CD4-positive, alpha-beta T cell (primary cell): ENCODE measurements at regions not wholly inside any gene's neighbourhood (a gene's known extent, or its start where the extent isn't known, plus 50 kb on each side); places are given as distances from the start of the nearest gene placed in this dataset.

Experiments used
- ATAC-seq: fragments of 200-7000 bp; cut with Tn5 transposase; one replicate; pipeline ENCODE4 v1.10.0; 2022; ENCODE audit warnings: mild to moderate bottlenecking; ENCODE audit not compliant: poor library complexity
- CTCF ChIA-PET: fragments of 350-600 bp; sonication (Branson Sonifier 250); formaldehyde crosslinking; loops from one replicate; lab custom pipeline; 2021; ENCODE audit warnings: antibody characterized with exemption, inconsistent platforms; lab: Charles Lee
- POLR2A ChIA-PET: fragments of 350-600 bp; sonication (Branson Sonifier 250); formaldehyde crosslinking; loops from one replicate; lab custom pipeline; 2021; ENCODE audit warnings: antibody characterized with exemption, inconsistent platforms; lab: Charles Lee
- DNase-seq, 14 experiments: peaks; one replicate each; pipeline ENCODE4 v3.0.0-alpha.2; 2013 to 2020; ENCODE audit warnings: mixed read lengths in 2 of 14
- H3K27ac ChIP-seq, 2 donors: one replicate each; pipeline versions ENCODE4 v1.5.1 to v1.7.0; 2013; ENCODE audit warnings: low read length in 2 of 2, low read depth in 1 of 2, mild to moderate bottlenecking in 1 of 2
- H3K27me3 ChIP-seq, 2 experiments: 1 replicate in 1 of 2; 2 replicates in 1 of 2; pipeline versions ENCODE4 v1.6.1 to v1.7.0; 2013; ENCODE audit warnings: low read length in 2 of 2, control low read depth in 1 of 2, mild to moderate bottlenecking in 1 of 2, moderate library complexity in 1 of 2; ENCODE audit not compliant: insufficient read depth in 2 of 2, control insufficient read depth in 1 of 2
- H3K36me3 ChIP-seq: one replicate; pipeline ENCODE4 v1.6.1; 2013; ENCODE audit warnings: low read length, control low read depth; ENCODE audit not compliant: insufficient read depth
- H3K4me1 ChIP-seq: one replicate; pipeline ENCODE4 v1.6.1; 2013; ENCODE audit warnings: low read length, control low read depth; ENCODE audit not compliant: insufficient read depth
- H3K4me3 ChIP-seq: one replicate; pipeline ENCODE4 v1.5.1; 2013; ENCODE audit warnings: mild to moderate bottlenecking, low read length, moderate library complexity
- H3K9me3 ChIP-seq, 2 experiments: 1 replicate in 1 of 2; 2 replicates in 1 of 2; pipeline versions ENCODE4 v1.6.1 to v1.7.0; 2013; ENCODE audit warnings: low read length in 2 of 2, mild to moderate bottlenecking in 2 of 2, control low read depth in 1 of 2, moderate library complexity in 1 of 2; ENCODE audit not compliant: control insufficient read depth in 1 of 2, insufficient read depth in 1 of 2
- H3K27ac Mint-ChIP-seq: one replicate; pipeline ENCODE4 v1.8.0; 2020; ENCODE audit warnings: mixed read lengths
- H3K27me3 Mint-ChIP-seq: one replicate; pipeline ENCODE4 v1.8.0; 2021; ENCODE audit warnings: mixed read lengths
- H3K36me3 Mint-ChIP-seq: one replicate; pipeline ENCODE4 v1.8.0; 2021; ENCODE audit warnings: low read depth, mixed read lengths
- H3K4me1 Mint-ChIP-seq: one replicate; pipeline ENCODE4 v1.8.0; 2021; ENCODE audit warnings: low read depth, mixed read lengths
- H3K4me3 Mint-ChIP-seq: one replicate; pipeline ENCODE4 v1.8.0; 2020; ENCODE audit warnings: mild to moderate bottlenecking, mixed read lengths
- H3K9me3 Mint-ChIP-seq: one replicate; pipeline ENCODE4 v1.8.0; 2020; ENCODE audit warnings: mixed read lengths
- intact Hi-C, 2 experiments: fragments of 100-400 bp; cut with DNase I in 1 of 2; cut with micrococcal nuclease in 1 of 2; formaldehyde crosslinking; loops; one replicate each; pipeline versions ENCODE4 v1.15.1 to v1.9.0; 2023 to 2025; cut with DNase I, micrococcal nuclease
- TF ChIP-seq, protein P1 (sequence below): fragments of 200-600 bp; IDR thresholded peaks from one replicate; pipeline ENCODE4 v1.8.0; 2022; ENCODE audit warnings: antibody characterized with exemption, mild to moderate bottlenecking

DNA sequence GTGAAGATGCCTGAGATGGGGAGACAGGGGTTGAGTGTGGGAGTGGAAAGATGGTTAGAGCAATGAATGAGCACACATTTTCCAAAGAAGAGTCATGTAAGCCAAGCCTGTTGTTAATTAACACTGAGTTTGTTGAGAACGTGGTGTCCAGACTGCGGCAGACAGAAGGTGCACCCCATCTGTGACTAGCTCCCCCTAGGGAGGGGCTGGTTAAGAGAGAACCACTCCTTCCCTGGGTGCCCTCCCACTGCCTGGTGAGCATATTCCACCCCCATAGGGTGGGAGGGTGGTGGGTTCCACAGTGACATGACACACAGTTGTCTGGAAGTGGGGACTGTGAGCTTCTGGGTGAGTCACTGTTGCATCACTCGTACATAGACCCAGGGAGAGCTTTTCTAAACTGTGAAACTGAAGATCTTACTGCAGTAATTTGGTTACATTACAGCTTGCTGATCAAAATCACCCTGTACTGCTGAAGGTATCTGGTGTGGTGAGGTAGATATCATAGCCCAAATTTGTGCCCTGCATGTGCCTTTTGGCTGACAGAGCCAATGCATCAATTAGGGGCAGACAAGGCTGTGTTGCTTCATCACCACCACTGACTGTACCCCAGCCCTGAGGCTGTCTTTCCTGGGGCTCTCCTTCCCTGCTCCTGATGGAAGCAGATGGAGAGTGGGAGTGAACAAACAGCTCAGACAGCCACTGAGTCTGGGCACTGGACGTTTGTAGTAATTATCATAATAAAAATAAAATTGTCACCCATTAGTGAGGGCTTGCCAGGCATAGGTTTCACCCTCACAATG, 150.9 kb downstream of the EMP1 start:
- Mint-ChIP-seq H3K9me3 (no peaks in the 10 kb centered on the region), H3K4me3 (no peak overlapping the region), H3K27ac (no peak overlapping the region), H3K36me3 (no peaks in the 10 kb centered on the region), H3K4me1 (no peaks in the 10 kb centered on the region), H3K27me3 (peaks cover 50% of the 10 kb centered on the region)
- DNase-seq (no peak), ATAC-seq (no peak)
- intact Hi-C loops: no loop called here
- peaks cover 7 to 9% of the 10 kb centered on the region in 2 experiments for H3K27me3 ChIP-seq
- TF ChIP-seq, protein P1, sequence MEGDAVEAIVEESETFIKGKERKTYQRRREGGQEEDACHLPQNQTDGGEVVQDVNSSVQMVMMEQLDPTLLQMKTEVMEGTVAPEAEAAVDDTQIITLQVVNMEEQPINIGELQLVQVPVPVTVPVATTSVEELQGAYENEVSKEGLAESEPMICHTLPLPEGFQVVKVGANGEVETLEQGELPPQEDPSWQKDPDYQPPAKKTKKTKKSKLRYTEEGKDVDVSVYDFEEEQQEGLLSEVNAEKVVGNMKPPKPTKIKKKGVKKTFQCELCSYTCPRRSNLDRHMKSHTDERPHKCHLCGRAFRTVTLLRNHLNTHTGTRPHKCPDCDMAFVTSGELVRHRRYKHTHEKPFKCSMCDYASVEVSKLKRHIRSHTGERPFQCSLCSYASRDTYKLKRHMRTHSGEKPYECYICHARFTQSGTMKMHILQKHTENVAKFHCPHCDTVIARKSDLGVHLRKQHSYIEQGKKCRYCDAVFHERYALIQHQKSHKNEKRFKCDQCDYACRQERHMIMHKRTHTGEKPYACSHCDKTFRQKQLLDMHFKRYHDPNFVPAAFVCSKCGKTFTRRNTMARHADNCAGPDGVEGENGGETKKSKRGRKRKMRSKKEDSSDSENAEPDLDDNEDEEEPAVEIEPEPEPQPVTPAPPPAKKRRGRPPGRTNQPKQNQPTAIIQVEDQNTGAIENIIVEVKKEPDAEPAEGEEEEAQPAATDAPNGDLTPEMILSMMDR: no peak
- H3K4me1 ChIP-seq: no peaks in the 10 kb centered on the region
- CTCF ChIA-PET: no interaction called here
- H3K4me3 ChIP-seq: no peak overlapping the region
- POLR2A ChIA-PET: interaction anchor here (0.6 kb wide), 1 partner anchor 445 kb away, joined by 4 read pairs; no protein-coding TSS in a partner anchor
- H3K27ac ChIP-seq: no peak overlapping the region
- H3K36me3 ChIP-seq: no peaks in the 10 kb centered on the region
- no peaks in the 10 kb centered on the region for H3K9me3 ChIP-seq

DNA sequence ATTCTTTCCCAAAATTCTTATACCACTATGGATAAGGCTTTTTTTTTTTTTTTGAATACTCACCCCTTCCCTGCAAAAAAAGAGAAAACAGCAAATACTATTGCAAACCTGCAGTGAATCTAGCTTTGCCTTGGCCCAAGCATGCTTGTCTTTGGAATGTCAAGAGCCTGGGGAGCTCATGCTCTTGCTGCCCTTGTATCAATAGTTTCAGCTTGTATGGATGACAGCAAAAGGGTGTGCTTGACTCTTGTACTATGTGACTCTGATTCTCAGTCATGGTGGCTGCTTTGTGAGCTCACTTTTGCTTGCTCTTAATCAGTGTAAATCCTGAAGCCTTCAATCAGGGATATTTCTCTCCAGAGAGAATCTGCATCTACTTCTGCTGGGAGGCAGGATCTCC, 149.2 kb downstream of the EMP1 start:
- TF ChIP-seq, protein P1: no peak
- no peaks in the 10 kb centered on the region for H3K9me3 ChIP-seq
- ChIA-PET CTCF (no interaction called here), POLR2A (no interaction called here)
- Mint-ChIP-seq H3K9me3 (no peaks in the 10 kb centered on the region), H3K27ac (no peak overlapping the region), H3K36me3 (no peaks in the 10 kb centered on the region), H3K4me3 (no peak overlapping the region), H3K4me1 (no peaks in the 10 kb centered on the region), H3K27me3 (peaks cover 46% of the 10 kb centered on the region)
- no peak overlapping the region for H3K27ac ChIP-seq
- H3K4me3 ChIP-seq: no peak overlapping the region
- no peaks in the 10 kb centered on the region for H3K4me1 ChIP-seq
- intact Hi-C loops: no loop called here
- H3K36me3 ChIP-seq: no peaks in the 10 kb centered on the region
- no peak for ATAC-seq
- no peak for DNase-seq
- peaks cover 4 to 7% of the 10 kb centered on the region in 2 experiments for H3K27me3 ChIP-seq

DNA sequence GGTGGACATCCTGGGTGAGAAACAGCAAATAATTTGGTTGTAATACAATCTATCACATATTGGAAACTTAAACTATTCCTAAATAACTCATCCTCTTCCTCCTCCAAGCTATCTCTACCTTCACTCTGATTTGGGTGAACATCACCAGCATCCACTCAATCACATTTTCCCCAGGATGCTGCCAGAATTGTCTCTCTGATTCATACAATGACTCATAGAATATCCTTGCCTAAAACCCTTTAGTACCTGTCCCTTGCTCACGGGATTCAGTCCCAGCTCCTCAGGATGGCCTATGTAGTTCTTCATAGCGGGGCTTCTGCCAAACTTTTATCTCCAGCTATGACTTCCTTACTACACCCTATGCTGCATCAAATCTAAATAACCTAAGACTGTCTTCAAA, 146.8 kb downstream of the EMP1 start:
- no peak overlapping the region for H3K4me3 Mint-ChIP-seq
- no peaks in the 10 kb centered on the region for H3K4me1 ChIP-seq
- ATAC-seq (no peak), DNase-seq (no peak)
- peaks cover 4 to 7% of the 10 kb centered on the region in 2 experiments for H3K27me3 ChIP-seq
- H3K4me1 Mint-ChIP-seq: no peaks in the 10 kb centered on the region
- intact Hi-C loops: no loop called here
- POLR2A ChIA-PET: no interaction called here
- H3K9me3 Mint-ChIP-seq: no peaks in the 10 kb centered on the region
- CTCF ChIA-PET: no interaction called here
- TF ChIP-seq, protein P1: no peak
- H3K27ac Mint-ChIP-seq: no peak overlapping the region
- H3K4me3 ChIP-seq: no peak overlapping the region
- H3K36me3 Mint-ChIP-seq: no peaks in the 10 kb centered on the region
- H3K9me3 ChIP-seq: peaks cover 0 to 3% of the 10 kb centered on the region in 2 experiments
- H3K36me3 ChIP-seq: no peaks in the 10 kb centered on the region
- peaks cover 34% of the 10 kb centered on the region for H3K27me3 Mint-ChIP-seq
- H3K27ac ChIP-seq: no peak overlapping the region
